ENCODE measurements at regions not wholly inside any gene's neighbourhood (a gene's known extent, or its start where the extent isn't known, plus 50 kb on each side); places are given as distances from the start of the nearest gene placed in this dataset.

- Histone ChIP-seq H3K4me2 (ENCODE audit: low read depth, low read length) (no peak overlapping the region), H3K4ac (ENCODE audit: low read depth, low read length) (no peak overlapping the region), H2AK5ac (ENCODE audit: low read depth, low read length) (no peak overlapping the region), H3K9me1 (ENCODE audit: insufficient read depth, low read length) (0 out of 2 replicates have a peak, but pooled peaks cover 2% of the 10 kb centered on the region), H2BK15ac (ENCODE audit: low read depth, low read length) (no peak overlapping the region), H4K91ac (ENCODE audit: insufficient read depth, low read depth, low read length) (no peak overlapping the region), H2BK20ac (ENCODE audit: low read depth, low read length) (no peak overlapping the region), H3K4me3 (ENCODE audit: insufficient read depth, low read depth, low read length) (no peak overlapping the region), H4K5ac (ENCODE audit: low read depth, low read length) (no peak overlapping the region), H3K27ac (ENCODE audit: insufficient read depth, low read length) (no peak overlapping the region), H4K8ac (ENCODE audit: low read depth in 2 of 2, low read length in 2 of 2) (no peak overlapping the region), H2BK5ac (ENCODE audit: low read depth, low read length, poor library complexity, severe bottlenecking) (no peak overlapping the region), H3K27me3 (ENCODE audit: control insufficient read depth, insufficient read depth, low read length) (no peaks in the 10 kb centered on the region), H2BK120ac (ENCODE audit: low read depth, low read length) (no peak overlapping the region), H3K9me3 (ENCODE audit: control insufficient read depth, insufficient read depth, low read length) (no peaks in the 10 kb centered on the region), H3K79me1 (ENCODE audit: low read depth in 1 of 2, low read length in 2 of 2) (no peaks in the 10 kb centered on the region), H2AK9ac (replicated peaks; ENCODE audit: low read depth, low read length, poor library complexity) (no peak overlapping the region), H3K23ac (ENCODE audit: low read depth, low read length) (no peak overlapping the region), H3K14ac (replicated peaks; ENCODE audit: low read depth, low read length) (no peak overlapping the region), H3K4me1 (ENCODE audit: control insufficient read depth, insufficient read depth, low read length) (peaks cover 5% of the 10 kb centered on the region; the same call in 1 of the 2 replicates), H4K20me1 (ENCODE audit: insufficient read depth, low read length) (no peaks in the 10 kb centered on the region), H3K9ac (ENCODE audit: low read depth, low read length) (no peak overlapping the region), H3K36me3 (ENCODE audit: control insufficient read depth, insufficient read depth, low read length) (no peaks in the 10 kb centered on the region), H2AFZ (replicated peaks; ENCODE audit: low read length, poor library complexity) (no peak overlapping the region), H3K18ac (ENCODE audit: low read depth, low read length) (no peak overlapping the region), H3K56ac (ENCODE audit: extremely low read depth, insufficient read depth, low read length) (no peak overlapping the region)
- DNase-seq (no peak), ATAC-seq (ENCODE audit: low read depth) (no peak)
- POLR2A ChIA-PET (ENCODE audit: unreplicated experiment): no interaction called here
- no CpG with 5 or more reads among the region's 3 CpGs for WGBS, 2 experiments (ENCODE audit: extremely low coverage in 2 of 2, insufficient read length in 1 of 2)
- intact Hi-C loops (cut with micrococcal nuclease): loop anchor here (5.0 kb wide), 1 partner anchor 129 kb away; no protein-coding TSS in a partner anchor
- in situ Hi-C loops (cut with MboI; ENCODE audit: low sequenced_read_pairs): no loop called here
- no peak for TF ChIP-seq POLR2A (IDR thresholded peaks at IDR 0.05; ENCODE audit: low read depth, low read length)
- dilution Hi-C loops (cut with HindIII; ENCODE audit: low sequenced_read_pairs, unreplicated experiment): no loop called here
- no TSS peak for BruUV-seq (replicated peaks)
- CTCF ChIA-PET: no interaction called here
Measured at GRCh38 chr9:88721025-88721424, 186.0 kb downstream of the NXNL2 start.

All from IMR-90 (cell line).